GM12878 (cell line): ENCODE measurements at regions not wholly inside any gene's neighbourhood (a gene's known extent, or its start where the extent isn't known, plus 50 kb on each side); places are given as distances from the start of the nearest gene placed in this dataset.

ENCODE experiments used
- ATAC-seq: fragments of 200-7000 bp; cut with Tn5 transposase; 3 replicates; pipeline ENCODE4 v1.9.1; 2020; ENCODE audit warnings: mild to moderate bottlenecking, moderate library complexity
- BruUV-seq: library from RNA; stranded (reverse); fragments of 400-500 nt; replicated peaks from 2 replicates; lab custom pipeline; 2021; lab: Mats Ljungman, UMichigan
- CTCF ChIA-PET: fragments of 300-600 bp; sonication (Branson Sonifier 250); formaldehyde crosslinking; extraction: SDS; loops from one replicate; lab custom pipeline; 2021; ENCODE audit warnings: inconsistent platforms; lab: Yijun Ruan, JAX
- POLR2A ChIA-PET: fragments of 350-600 bp; formaldehyde crosslinking; extraction: SDS; loops from one replicate; lab custom pipeline; 2021; ENCODE audit warnings: inconsistent platforms; lab: Charles Lee
- RAD21 ChIA-PET: fragments of 300-600 bp; sonication (Branson Sonifier 250); formaldehyde crosslinking; loops from one replicate; lab custom pipeline; 2023; ENCODE audit warnings: antibody characterized with exemption; ENCODE audit not compliant: unreplicated experiment; lab: Charles Lee
- SMC1A ChIA-PET: fragments of 300-600 bp; sonication (Branson Sonifier 250); formaldehyde crosslinking; loops from one replicate; lab custom pipeline; 2023; ENCODE audit not compliant: unreplicated experiment, uncharacterized antibody; lab: Charles Lee
- DNase-seq: peaks from one replicate; pipeline ENCODE4 v3.0.0-alpha.2; 2011; ENCODE audit warnings: low read depth, low spot score
- FAIRE-seq: peaks from 3 replicates; lab custom pipeline; 2011; peaks lifted over from hg19 to GRCh38; lab: Jason Lieb, UNC
- H2AFZ ChIP-seq: 2 replicates; pipeline ENCODE4 v1.6.0; 2011; ENCODE audit warnings: low read depth, low read length, control low read depth; ENCODE audit not compliant: control insufficient read depth
- H3K27ac ChIP-seq: 2 replicates; pipeline ENCODE4 v1.5.1; 2011; ENCODE audit warnings: control low read depth; ENCODE audit not compliant: control insufficient read depth, insufficient read depth
- H3K27me3 ChIP-seq, 2 experiments: replicated peaks in 1 of 2; 2 replicates each; pipeline versions ENCODE4 v1.6.0 to v1.6.1; 2011; ENCODE audit warnings: low read length in 1 of 2; ENCODE audit not compliant: control insufficient read depth in 2 of 2, insufficient read depth in 2 of 2
- H3K36me3 ChIP-seq, 2 experiments: 2 replicates each; pipeline ENCODE4 v1.5.1; 2011; ENCODE audit warnings: low read length in 1 of 2; ENCODE audit not compliant: control insufficient read depth in 2 of 2, insufficient read depth in 2 of 2
- H3K4me1 ChIP-seq: 2 replicates; pipeline ENCODE4 v1.6.1; 2011; ENCODE audit warnings: mild to moderate bottlenecking, low read length, moderate library complexity, mixed read lengths; ENCODE audit not compliant: control insufficient read depth, insufficient read depth
- H3K4me2 ChIP-seq: 2 replicates; pipeline ENCODE4 v1.6.0; 2011; ENCODE audit warnings: control low read depth; ENCODE audit not compliant: control insufficient read depth, insufficient read depth
- H3K4me3 ChIP-seq: fragments of 200-600 bp; sonication (generic); 2 replicates; pipeline ENCODE4 v1.5.1; 2016
- H3K79me2 ChIP-seq: 2 replicates; pipeline ENCODE4 v1.6.0; 2011; ENCODE audit warnings: low read length; ENCODE audit not compliant: control insufficient read depth, insufficient read depth
- H3K9ac ChIP-seq: 2 replicates; pipeline ENCODE4 v1.8.0; 2011; ENCODE audit warnings: low read length, control low read depth, mixed read lengths; ENCODE audit not compliant: control insufficient read depth, insufficient read depth
- H3K9me3 ChIP-seq: replicated peaks from 3 replicates; pipeline ENCODE4 v1.5.1; 2011; ENCODE audit warnings: mild to moderate bottlenecking, low read length; ENCODE audit not compliant: control insufficient read depth, insufficient read depth
- H4K20me1 ChIP-seq: 2 replicates; pipeline ENCODE4 v1.6.0; 2011; ENCODE audit not compliant: control insufficient read depth, insufficient read depth
- CHD1 ChIP-seq: IDR thresholded peaks from 2 replicates; pipeline ENCODE4 v1.6.1; 2012; ENCODE audit warnings: low read depth, low read length, improper control_type of control experiment
- IKZF2 ChIP-seq, 2 experiments: fragments of 450-650 bp; IDR thresholded peaks; 2 replicates each; pipeline ENCODE4 v1.6.1; 2017; ENCODE audit warnings: mild to moderate bottlenecking in 2 of 2, moderate library complexity in 2 of 2
- NR2C1 ChIP-seq: fragments of 450-650 bp; IDR thresholded peaks from 2 replicates; pipeline ENCODE4 v1.6.1; 2017; ENCODE audit warnings: antibody characterized with exemption, mild to moderate bottlenecking, moderate library complexity
- REST ChIP-seq: IDR thresholded peaks from 2 replicates; pipeline ENCODE4 v1.6.1; 2012; ENCODE audit warnings: mild to moderate bottlenecking, low read depth, low read length
- SKIL ChIP-seq: fragments of 450-650 bp; IDR thresholded peaks from 2 replicates; pipeline ENCODE4 v1.6.1; 2017; ENCODE audit warnings: mild to moderate bottlenecking, low read depth, inconsistent platforms; ENCODE audit not compliant: poor library complexity, severe bottlenecking
- SMC3 ChIP-seq: IDR thresholded peaks from 2 replicates; pipeline ENCODE4 v1.6.1; 2011; ENCODE audit warnings: low read length, improper control_type of control experiment, borderline replicate concordance
- ZNF384 ChIP-seq: IDR thresholded peaks from 2 replicates; pipeline ENCODE4 v1.6.1; 2012; ENCODE audit warnings: low read depth, mild to moderate bottlenecking, low read length, improper control_type of control experiment, borderline replicate concordance
- WGBS: methylation state at CpG from one replicate; pipeline ENCODE4 v1.1.6; 2016; ENCODE audit warnings: low lambda C conversion rate; ENCODE audit not compliant: insufficient replicate concordance, insufficient coverage; ENCODE audit errors: missing lambda C conversion rate; 5-methylcytosine and 5-hydroxymethylcytosine counted together
- in situ Hi-C: fragments of 300-500 bp; cut with MboI; formaldehyde crosslinking; loops from 9 replicates; pipeline ENCODE4 v1.14.3; 2018; ENCODE audit warnings: mixed read lengths
- intact Hi-C: fragments of 100-400 bp; cut with micrococcal nuclease; formaldehyde crosslinking; loops from one replicate; pipeline ENCODE4 v1.14.2; 2022; ENCODE audit not compliant: unreplicated experiment
- TF ChIP-seq, protein P1 (sequence below): fragments of 450-650 bp; IDR thresholded peaks from 2 replicates; pipeline ENCODE4 v1.6.1; 2017; ENCODE audit warnings: mild to moderate bottlenecking, moderate library complexity

DNA sequence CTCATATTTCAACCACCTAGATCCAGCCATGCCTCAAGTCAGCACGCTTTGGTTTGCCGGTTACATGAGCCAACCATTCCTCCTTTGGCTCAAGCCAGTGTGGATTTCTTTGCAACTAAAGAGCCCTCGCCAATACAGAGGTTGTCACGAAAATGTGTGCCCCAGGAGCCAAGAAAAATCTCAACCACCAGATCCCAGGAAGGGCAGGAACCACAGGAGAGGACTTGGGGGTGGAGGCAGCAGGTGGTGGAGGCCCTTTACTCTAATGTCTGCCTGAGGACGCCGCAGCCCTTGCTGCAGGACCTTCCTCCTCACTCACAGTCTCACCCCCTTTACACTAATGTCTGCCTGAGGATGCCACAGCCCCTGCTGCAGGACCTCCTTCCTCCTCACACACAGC is 144.8 kb upstream of the PHACTR3 start:
- Histone ChIP-seq H3K79me2 (no peaks in the 10 kb centered on the region), H3K4me2 (no peak overlapping the region), H3K9ac (no peak overlapping the region), H2AFZ (no peak overlapping the region; the same call in 1 of the 2 replicates), H3K27ac (no peak overlapping the region), H3K27me3 (no peaks in the 10 kb centered on the region; a peak in 2 of 4 replicates), H3K4me3 (no peak overlapping the region), H4K20me1 (no peaks in the 10 kb centered on the region), H3K36me3 (no peaks in the 10 kb centered on the region), H3K4me1 (no peaks in the 10 kb centered on the region), H3K9me3 (no peaks in the 10 kb centered on the region)
- 45% methylated on average over 6 of the region's 6 CpGs for WGBS
- TF ChIP-seq SMC3 (no peak), IKZF2 (IDR thresholded peaks at IDR 0.05) (no peak)
- ChIA-PET RAD21 (no interaction called here), SMC1A (no interaction called here), POLR2A (no interaction called here), CTCF (no interaction called here)
- BruUV-seq = no TSS peak
- intact Hi-C loops (loop anchor here (10.0 kb wide), 1 partner anchor 375 kb away; no protein-coding TSS in a partner anchor), in situ Hi-C loops (no loop called here)
- ATAC-seq (no peak), DNase-seq (no peak), FAIRE-seq (no peak)

DNA sequence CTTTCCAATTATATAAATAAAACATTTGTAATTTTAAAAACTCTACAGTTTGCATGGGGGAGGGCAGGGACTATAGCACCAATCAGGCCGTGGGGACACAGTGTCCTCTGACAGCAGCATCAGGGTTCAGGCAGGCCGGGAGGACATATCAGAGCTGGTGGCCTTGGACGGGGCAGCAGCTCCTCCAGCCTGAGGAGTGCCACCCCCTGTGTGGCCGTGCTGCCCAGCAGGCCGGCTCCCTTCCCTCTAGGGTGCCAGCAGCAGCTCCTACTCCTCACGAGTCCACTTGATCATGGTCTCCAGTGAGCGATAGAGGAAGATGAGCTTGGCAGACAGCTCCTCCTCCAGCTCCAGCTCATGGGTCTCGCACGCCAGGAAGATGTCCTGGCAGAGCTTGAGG is 144.0 kb upstream of the PHACTR3 start:
- ChIA-PET POLR2A (no interaction called here), RAD21 (no interaction called here), CTCF (no interaction called here), SMC1A (no interaction called here)
- Histone ChIP-seq H4K20me1 (no peaks in the 10 kb centered on the region), H3K27ac (no peak overlapping the region), H3K4me2 (no peak overlapping the region), H2AFZ (no peak overlapping the region), H3K79me2 (no peaks in the 10 kb centered on the region), H3K4me1 (no peaks in the 10 kb centered on the region), H3K36me3 (no peaks in the 10 kb centered on the region), H3K27me3 (no peaks in the 10 kb centered on the region; a peak in 2 of 4 replicates), H3K9me3 (no peaks in the 10 kb centered on the region), H3K4me3 (no peak overlapping the region), H3K9ac (no peak overlapping the region)
- ATAC-seq (no peak), DNase-seq (no peak), FAIRE-seq (no peak)
- intact Hi-C loops (no loop called here), in situ Hi-C loops (no loop called here)
- no TSS peak for BruUV-seq
- 5% methylated on average over 9 of the region's 9 CpGs for WGBS
- TF ChIP-seq SKIL (no peak), ZNF384 (no peak), REST (no peak), CHD1 (no peak), NR2C1 (no peak)
- TF ChIP-seq, protein P1, sequence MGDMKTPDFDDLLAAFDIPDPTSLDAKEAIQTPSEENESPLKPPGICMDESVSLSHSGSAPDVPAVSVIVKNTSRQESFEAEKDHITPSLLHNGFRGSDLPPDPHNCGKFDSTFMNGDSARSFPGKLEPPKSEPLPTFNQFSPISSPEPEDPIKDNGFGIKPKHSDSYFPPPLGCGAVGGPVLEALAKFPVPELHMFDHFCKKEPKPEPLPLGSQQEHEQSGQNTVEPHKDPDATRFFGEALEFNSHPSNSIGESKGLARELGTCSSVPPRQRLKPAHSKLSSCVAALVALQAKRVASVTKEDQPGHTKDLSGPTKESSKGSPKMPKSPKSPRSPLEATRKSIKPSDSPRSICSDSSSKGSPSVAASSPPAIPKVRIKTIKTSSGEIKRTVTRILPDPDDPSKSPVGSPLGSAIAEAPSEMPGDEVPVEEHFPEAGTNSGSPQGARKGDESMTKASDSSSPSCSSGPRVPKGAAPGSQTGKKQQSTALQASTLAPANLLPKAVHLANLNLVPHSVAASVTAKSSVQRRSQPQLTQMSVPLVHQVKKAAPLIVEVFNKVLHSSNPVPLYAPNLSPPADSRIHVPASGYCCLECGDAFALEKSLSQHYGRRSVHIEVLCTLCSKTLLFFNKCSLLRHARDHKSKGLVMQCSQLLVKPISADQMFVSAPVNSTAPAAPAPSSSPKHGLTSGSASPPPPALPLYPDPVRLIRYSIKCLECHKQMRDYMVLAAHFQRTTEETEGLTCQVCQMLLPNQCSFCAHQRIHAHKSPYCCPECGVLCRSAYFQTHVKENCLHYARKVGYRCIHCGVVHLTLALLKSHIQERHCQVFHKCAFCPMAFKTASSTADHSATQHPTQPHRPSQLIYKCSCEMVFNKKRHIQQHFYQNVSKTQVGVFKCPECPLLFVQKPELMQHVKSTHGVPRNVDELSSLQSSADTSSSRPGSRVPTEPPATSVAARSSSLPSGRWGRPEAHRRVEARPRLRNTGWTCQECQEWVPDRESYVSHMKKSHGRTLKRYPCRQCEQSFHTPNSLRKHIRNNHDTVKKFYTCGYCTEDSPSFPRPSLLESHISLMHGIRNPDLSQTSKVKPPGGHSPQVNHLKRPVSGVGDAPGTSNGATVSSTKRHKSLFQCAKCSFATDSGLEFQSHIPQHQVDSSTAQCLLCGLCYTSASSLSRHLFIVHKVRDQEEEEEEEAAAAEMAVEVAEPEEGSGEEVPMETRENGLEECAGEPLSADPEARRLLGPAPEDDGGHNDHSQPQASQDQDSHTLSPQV = no peak
